ENCODE measurements at regions not wholly inside any gene's neighbourhood (a gene's known extent, or its start where the extent isn't known, plus 50 kb on each side); places are given as distances from the start of the nearest gene placed in this dataset.

DNA sequence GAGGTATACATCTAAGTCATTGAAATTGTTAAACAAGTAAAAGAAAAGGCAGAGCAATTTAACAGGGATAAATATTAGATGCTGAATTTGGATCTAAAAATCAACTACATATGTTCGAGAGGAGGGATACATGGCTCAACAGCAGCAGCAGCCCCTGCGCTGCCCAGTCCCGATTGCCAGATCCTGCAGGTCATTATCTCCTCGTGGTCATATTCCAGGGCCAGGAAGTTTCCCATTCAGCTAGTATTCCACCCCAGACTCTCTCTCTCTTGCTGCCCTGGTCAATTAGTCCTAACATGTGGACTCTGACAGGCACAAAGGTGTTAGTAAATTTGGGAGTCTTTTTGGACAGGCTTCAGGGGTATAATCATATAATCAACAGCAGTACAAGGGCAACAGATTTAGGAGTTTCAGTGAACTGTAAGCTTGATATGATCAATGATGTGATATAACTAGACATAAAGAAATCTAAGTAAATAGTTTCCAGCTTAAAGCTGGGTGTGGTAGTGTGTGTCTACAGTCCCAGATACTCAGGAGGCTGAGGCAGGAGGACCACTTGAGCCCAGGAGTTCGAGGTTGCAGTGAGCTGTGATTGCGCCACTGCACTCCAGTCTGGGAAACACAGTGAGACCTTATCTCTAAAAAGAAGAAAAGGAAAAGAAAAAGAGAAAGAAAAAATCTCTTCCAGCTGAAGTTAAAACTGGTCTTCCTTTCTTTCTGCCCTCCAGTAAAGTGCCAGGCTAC is 96.5 kb upstream of the MED13 start:
- Histone ChIP-seq H3K9me3 (no peaks in the 10 kb centered on the region), H3K4me3 (no peak overlapping the region), H3K4me1 (no peaks in the 10 kb centered on the region), H3K36me3 (no peaks in the 10 kb centered on the region), H3K27ac (no peak overlapping the region), H3K27me3 (no peaks in the 10 kb centered on the region)
- TF ChIP-seq POLR2AphosphoS5 (IDR thresholded peaks at IDR 0.05): no peak
- TF ChIP-seq, protein P1, sequence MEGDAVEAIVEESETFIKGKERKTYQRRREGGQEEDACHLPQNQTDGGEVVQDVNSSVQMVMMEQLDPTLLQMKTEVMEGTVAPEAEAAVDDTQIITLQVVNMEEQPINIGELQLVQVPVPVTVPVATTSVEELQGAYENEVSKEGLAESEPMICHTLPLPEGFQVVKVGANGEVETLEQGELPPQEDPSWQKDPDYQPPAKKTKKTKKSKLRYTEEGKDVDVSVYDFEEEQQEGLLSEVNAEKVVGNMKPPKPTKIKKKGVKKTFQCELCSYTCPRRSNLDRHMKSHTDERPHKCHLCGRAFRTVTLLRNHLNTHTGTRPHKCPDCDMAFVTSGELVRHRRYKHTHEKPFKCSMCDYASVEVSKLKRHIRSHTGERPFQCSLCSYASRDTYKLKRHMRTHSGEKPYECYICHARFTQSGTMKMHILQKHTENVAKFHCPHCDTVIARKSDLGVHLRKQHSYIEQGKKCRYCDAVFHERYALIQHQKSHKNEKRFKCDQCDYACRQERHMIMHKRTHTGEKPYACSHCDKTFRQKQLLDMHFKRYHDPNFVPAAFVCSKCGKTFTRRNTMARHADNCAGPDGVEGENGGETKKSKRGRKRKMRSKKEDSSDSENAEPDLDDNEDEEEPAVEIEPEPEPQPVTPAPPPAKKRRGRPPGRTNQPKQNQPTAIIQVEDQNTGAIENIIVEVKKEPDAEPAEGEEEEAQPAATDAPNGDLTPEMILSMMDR (IDR thresholded peaks at IDR 0.05): no peak
- no peak for TF ChIP-seq POLR2A (IDR thresholded peaks at IDR 0.05)
- no peak for TF ChIP-seq EP300 (IDR thresholded peaks at IDR 0.05)
- DNase-seq (ENCODE audit: low spot score in 2 of 2): no peak
- WGBS: 74% methylated on average over 6 of the region's 6 CpGs

DNA sequence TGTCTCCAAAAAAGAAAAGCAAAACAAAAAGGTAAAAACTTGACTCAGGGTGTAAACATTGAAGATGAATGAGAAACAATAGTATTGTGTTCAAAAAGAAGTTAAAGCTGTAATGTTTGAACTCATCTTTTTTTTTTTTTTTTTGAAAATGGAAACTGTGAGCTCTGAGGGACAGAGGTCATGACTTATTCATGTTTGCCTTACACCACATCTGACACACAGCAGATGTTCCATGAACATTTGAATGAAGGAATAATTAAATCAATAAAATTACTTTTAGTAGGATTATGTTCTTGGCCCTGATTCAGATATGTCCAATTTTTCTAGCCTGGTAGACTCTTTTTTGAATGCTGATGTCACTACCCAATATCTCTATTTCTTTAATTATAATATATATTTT is 95.7 kb upstream of the MED13 start:
- Histone ChIP-seq H3K4me1 (no peaks in the 10 kb centered on the region), H3K27me3 (no peaks in the 10 kb centered on the region), H3K36me3 (no peaks in the 10 kb centered on the region), H3K9me3 (no peaks in the 10 kb centered on the region), H3K4me3 (no peak overlapping the region), H3K27ac (no peak overlapping the region)
- TF ChIP-seq EP300 (IDR thresholded peaks at IDR 0.05) (no peak), POLR2A (IDR thresholded peaks at IDR 0.05) (no peak)
- DNase-seq (ENCODE audit: low spot score in 2 of 2): no peak

DNA sequence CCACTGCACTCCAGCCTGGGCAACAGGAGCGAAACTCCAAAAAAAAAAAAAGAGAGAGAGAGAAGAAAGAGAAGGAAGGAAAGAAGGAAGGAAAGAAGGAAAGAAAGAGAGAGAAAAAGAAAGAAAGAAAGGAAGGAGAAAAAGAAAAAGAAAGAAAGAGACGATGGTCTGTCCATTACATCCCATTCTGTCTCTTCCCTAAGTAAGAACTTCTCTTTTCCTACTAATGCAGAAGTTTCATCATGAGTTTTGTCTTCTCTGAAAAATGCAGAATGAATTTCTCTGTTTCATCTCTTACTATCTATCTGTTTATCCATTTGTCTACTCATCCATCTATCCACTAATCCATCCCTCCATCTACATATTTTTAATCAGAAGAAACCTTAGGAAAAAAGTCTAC is 94.9 kb upstream of the MED13 start:
- Histone ChIP-seq H3K27ac (no peak overlapping the region), H3K36me3 (no peaks in the 10 kb centered on the region), H3K4me3 (no peak overlapping the region), H3K27me3 (no peaks in the 10 kb centered on the region), H3K9me3 (no peaks in the 10 kb centered on the region), H3K4me1 (no peaks in the 10 kb centered on the region)
- no peak for DNase-seq (ENCODE audit: low spot score in 2 of 2)
- no peak for TF ChIP-seq EP300 (IDR thresholded peaks at IDR 0.05)
- TF ChIP-seq, protein P1 (IDR thresholded peaks at IDR 0.05): no peak
- no peak for TF ChIP-seq POLR2A (IDR thresholded peaks at IDR 0.05)
- WGBS: 98% methylated on average over 2 of the region's 2 CpGs

DNA sequence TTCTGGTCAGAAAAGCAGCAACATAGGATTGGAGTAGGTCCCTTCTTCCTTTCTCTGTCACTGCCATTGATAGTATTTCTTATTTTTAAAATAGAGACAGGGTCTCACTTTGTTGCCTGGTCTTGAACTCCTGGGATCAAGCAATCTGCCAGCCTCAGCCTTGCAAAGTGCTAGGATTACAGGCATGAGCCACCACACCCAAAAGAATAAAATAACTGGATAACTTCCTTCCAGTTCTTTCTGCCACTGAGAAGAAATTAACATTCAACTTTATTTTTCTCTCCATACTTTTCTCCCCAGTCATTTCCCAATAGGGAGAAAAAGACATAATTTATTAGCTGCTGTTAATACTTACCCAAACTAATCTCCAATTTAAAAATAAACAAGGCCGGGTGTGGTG is 91.9 kb upstream of the MED13 start:
- no peak for DNase-seq (ENCODE audit: low spot score in 2 of 2)
- Histone ChIP-seq H3K4me3 (no peak overlapping the region), H3K36me3 (no peaks in the 10 kb centered on the region), H3K27ac (no peak overlapping the region), H3K4me1 (no peaks in the 10 kb centered on the region), H3K27me3 (peaks cover 3% of the 10 kb centered on the region), H3K9me3 (no peaks in the 10 kb centered on the region)
- TF ChIP-seq POLR2A (IDR thresholded peaks at IDR 0.05): no peak
- TF ChIP-seq POLR2AphosphoS5 (IDR thresholded peaks at IDR 0.05): no peak
- TF ChIP-seq, protein P1 (IDR thresholded peaks at IDR 0.05): no peak
- TF ChIP-seq EP300 (IDR thresholded peaks at IDR 0.05): no peak
- 48% methylated on average over 1 of the region's 1 CpG for WGBS

DNA sequence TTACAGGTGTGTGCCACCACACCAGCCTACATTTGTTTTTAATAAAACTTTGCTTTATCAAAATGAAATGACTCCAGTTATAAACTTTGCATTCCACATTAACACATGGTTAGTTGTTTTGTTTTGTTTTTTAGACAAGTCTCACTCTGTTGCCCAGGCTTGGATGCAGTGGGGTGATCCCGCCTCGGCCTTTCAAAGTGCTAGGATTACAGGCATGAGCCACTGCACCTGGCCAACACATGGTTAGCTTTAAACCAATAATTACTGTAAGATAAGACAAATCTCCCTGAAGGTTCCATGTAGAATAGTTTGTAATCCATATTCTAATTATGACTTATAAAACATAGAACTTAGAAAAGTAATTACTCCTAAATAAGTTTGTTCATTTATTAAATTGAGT is 89.8 kb upstream of the MED13 start:
- Histone ChIP-seq H3K27ac (no peak overlapping the region), H3K4me1 (no peaks in the 10 kb centered on the region), H3K4me3 (no peak overlapping the region), H3K27me3 (peaks cover 3% of the 10 kb centered on the region), H3K9me3 (no peaks in the 10 kb centered on the region), H3K36me3 (no peaks in the 10 kb centered on the region)
- TF ChIP-seq EP300 (IDR thresholded peaks at IDR 0.05) (no peak), POLR2AphosphoS5 (IDR thresholded peaks at IDR 0.05) (no peak), POLR2A (IDR thresholded peaks at IDR 0.05) (no peak)
- TF ChIP-seq, protein P1 (IDR thresholded peaks at IDR 0.05): no peak
- no peak for DNase-seq (ENCODE audit: low spot score in 2 of 2)
- 64% methylated on average over 2 of the region's 2 CpGs for WGBS

DNA sequence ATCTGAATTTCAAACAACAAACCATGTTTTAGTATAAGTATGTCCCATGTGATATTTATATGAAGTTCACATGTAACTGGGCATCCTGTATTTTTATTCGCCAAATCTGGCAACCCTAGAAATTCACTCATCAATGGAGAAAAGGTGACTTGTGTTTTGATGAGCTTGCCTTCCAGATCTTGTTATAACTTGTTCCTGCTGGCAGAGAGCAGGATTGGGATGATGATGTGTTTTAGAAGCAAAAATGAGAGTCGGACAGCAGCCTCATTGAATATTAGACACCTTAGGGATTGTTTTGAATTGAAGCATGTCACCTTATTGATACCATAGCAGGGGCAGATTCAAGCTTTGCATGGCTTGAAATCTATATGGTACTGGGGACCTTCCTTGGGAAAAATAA is 85.4 kb upstream of the MED13 start:
- DNase-seq (ENCODE audit: low spot score in 2 of 2): no peak
- 58% methylated on average over 2 of the region's 2 CpGs for WGBS
- H3K27ac ChIP-seq: no peak overlapping the region
- H3K36me3 ChIP-seq: no peaks in the 10 kb centered on the region
- TF ChIP-seq EP300 (IDR thresholded peaks at IDR 0.05) (no peak), POLR2A (IDR thresholded peaks at IDR 0.05) (no peak), POLR2AphosphoS5 (IDR thresholded peaks at IDR 0.05) (no peak)
- TF ChIP-seq, protein P1 (IDR thresholded peaks at IDR 0.05): no peak
- peaks cover 3% of the 10 kb centered on the region for H3K27me3 ChIP-seq
- H3K4me3 ChIP-seq: no peak overlapping the region
- H3K4me1 ChIP-seq: no peaks in the 10 kb centered on the region
- H3K9me3 ChIP-seq: no peaks in the 10 kb centered on the region

Data from suprapubic skin (tissue), 4 donors.